ENCODE measurements at regions not wholly inside any gene's neighbourhood (a gene's known extent, or its start where the extent isn't known, plus 50 kb on each side); places are given as distances from the start of the nearest gene placed in this dataset.

GRCh38 chr14:65866886-65867285 lies 454.4 kb downstream of the FUT8 start:
- no peak for DNase-seq
- TF ChIP-seq, protein P1, sequence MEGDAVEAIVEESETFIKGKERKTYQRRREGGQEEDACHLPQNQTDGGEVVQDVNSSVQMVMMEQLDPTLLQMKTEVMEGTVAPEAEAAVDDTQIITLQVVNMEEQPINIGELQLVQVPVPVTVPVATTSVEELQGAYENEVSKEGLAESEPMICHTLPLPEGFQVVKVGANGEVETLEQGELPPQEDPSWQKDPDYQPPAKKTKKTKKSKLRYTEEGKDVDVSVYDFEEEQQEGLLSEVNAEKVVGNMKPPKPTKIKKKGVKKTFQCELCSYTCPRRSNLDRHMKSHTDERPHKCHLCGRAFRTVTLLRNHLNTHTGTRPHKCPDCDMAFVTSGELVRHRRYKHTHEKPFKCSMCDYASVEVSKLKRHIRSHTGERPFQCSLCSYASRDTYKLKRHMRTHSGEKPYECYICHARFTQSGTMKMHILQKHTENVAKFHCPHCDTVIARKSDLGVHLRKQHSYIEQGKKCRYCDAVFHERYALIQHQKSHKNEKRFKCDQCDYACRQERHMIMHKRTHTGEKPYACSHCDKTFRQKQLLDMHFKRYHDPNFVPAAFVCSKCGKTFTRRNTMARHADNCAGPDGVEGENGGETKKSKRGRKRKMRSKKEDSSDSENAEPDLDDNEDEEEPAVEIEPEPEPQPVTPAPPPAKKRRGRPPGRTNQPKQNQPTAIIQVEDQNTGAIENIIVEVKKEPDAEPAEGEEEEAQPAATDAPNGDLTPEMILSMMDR (IDR thresholded peaks at IDR 0.05), result no peak
- H3K36me3 Mint-ChIP-seq (ENCODE audit: low read depth), result no peaks in the 10 kb centered on the region
- peaks cover 12% of the 10 kb centered on the region for H3K4me1 Mint-ChIP-seq
- no peak overlapping the region for H3K27ac Mint-ChIP-seq
- peaks cover 8% of the 10 kb centered on the region for H3K9me3 Mint-ChIP-seq
- H3K4me3 Mint-ChIP-seq, result no peak overlapping the region
- H3K27me3 Mint-ChIP-seq (ENCODE audit: low read depth, poor library complexity), result peaks cover 10% of the 10 kb centered on the region

DNA sequence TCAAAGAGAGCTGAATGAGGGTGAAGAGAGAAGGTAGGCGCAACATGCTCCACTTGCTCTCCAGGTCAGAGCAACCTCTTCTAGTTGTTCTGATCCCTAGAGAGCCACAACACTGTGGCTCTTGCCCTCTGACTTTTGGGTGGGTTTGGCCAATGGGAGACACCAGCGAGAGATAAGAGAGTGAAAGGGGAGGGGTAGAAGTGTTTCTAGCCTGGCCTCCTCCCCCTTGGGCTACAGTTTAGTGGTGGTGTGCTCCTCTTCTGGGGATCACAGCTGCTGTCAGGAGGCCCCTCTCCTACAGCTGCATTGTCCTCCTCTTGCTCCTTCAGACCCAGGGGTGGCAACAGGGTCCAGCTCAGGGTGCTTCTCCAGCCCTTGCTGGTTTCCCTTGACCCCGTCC lies 454.8 kb downstream of the FUT8 start:
- Mint-ChIP-seq H3K27ac (no peak overlapping the region), H3K4me3 (no peak overlapping the region), H3K27me3 (ENCODE audit: low read depth, poor library complexity) (peaks cover 10% of the 10 kb centered on the region), H3K4me1 (peaks cover 9% of the 10 kb centered on the region), H3K9me3 (peaks cover 8% of the 10 kb centered on the region), H3K36me3 (ENCODE audit: low read depth) (no peaks in the 10 kb centered on the region)
- DNase-seq, result no peak
- TF ChIP-seq, protein P1 (IDR thresholded peaks at IDR 0.05), result no peak

DNA sequence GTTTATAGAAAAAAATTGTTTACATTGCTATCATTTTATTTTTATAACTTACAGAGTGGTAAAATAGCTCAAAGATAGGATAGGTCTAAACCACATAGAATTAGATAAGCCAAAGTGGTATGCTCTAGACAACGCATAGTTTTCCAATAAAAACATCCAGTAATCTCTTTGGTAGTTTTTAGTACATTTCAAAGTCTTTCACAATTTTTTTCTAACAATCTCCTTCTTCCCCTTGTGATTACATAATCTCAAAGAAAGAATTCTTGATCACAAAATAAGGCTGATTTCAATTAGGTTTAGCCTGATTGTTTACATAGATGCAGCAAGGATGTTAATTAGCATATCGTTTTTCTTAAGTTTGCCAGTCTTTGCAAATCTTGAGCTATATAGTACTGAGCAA lies 460.0 kb downstream of the FUT8 start:
- H3K36me3 Mint-ChIP-seq (ENCODE audit: low read depth), result no peaks in the 10 kb centered on the region
- peaks cover 3% of the 10 kb centered on the region for H3K27me3 Mint-ChIP-seq (ENCODE audit: low read depth, poor library complexity)
- no peak overlapping the region for H3K4me3 Mint-ChIP-seq
- H3K9me3 Mint-ChIP-seq, result no peaks in the 10 kb centered on the region
- TF ChIP-seq, protein P1 (IDR thresholded peaks at IDR 0.05), result no peak
- no peak overlapping the region for H3K27ac Mint-ChIP-seq
- H3K4me1 Mint-ChIP-seq, result no peaks in the 10 kb centered on the region
- no peak for DNase-seq

GRCh38 chr14:65877166-65877565 lies 464.6 kb downstream of the FUT8 start:
- no peaks in the 10 kb centered on the region for H3K4me1 Mint-ChIP-seq
- DNase-seq, result no peak

GRCh38 chr14:65877624-65878023 lies 465.1 kb downstream of the FUT8 start:
- no peaks in the 10 kb centered on the region for H3K27me3 Mint-ChIP-seq (ENCODE audit: low read depth, poor library complexity)
- no peaks in the 10 kb centered on the region for H3K36me3 Mint-ChIP-seq (ENCODE audit: low read depth)
- TF ChIP-seq, protein P1 (IDR thresholded peaks at IDR 0.05), result no peak
- H3K4me3 Mint-ChIP-seq, result no peak overlapping the region
- H3K4me1 Mint-ChIP-seq, result no peaks in the 10 kb centered on the region
- DNase-seq, result no peak
- peaks cover 15% of the 10 kb centered on the region for H3K9me3 Mint-ChIP-seq
- no peak overlapping the region for H3K27ac Mint-ChIP-seq

More at GRCh38 chr14:65877166-65877565, 464.6 kb downstream of the FUT8 start:
- no peak overlapping the region for H3K4me3 Mint-ChIP-seq
- H3K36me3 Mint-ChIP-seq (ENCODE audit: low read depth), result no peaks in the 10 kb centered on the region
- TF ChIP-seq, protein P1 (IDR thresholded peaks at IDR 0.05), result no peak
- peaks cover 10% of the 10 kb centered on the region for H3K9me3 Mint-ChIP-seq
- no peak overlapping the region for H3K27ac Mint-ChIP-seq
- no peaks in the 10 kb centered on the region for H3K27me3 Mint-ChIP-seq (ENCODE audit: low read depth, poor library complexity)

GRCh38 chr14:65878586-65878985 lies 466.1 kb downstream of the FUT8 start:
- Mint-ChIP-seq H3K27me3 (ENCODE audit: low read depth, poor library complexity) (no peaks in the 10 kb centered on the region), H3K4me3 (no peak overlapping the region), H3K4me1 (no peaks in the 10 kb centered on the region), H3K9me3 (peaks cover 25% of the 10 kb centered on the region), H3K36me3 (ENCODE audit: low read depth) (no peaks in the 10 kb centered on the region), H3K27ac (no peak overlapping the region)
- no peak for DNase-seq
- TF ChIP-seq, protein P1 (IDR thresholded peaks at IDR 0.05), result no peak
